ENCODE measurements at regions not wholly inside any gene's neighbourhood (a gene's known extent, or its start where the extent isn't known, plus 50 kb on each side); places are given as distances from the start of the nearest gene placed in this dataset.

DNA sequence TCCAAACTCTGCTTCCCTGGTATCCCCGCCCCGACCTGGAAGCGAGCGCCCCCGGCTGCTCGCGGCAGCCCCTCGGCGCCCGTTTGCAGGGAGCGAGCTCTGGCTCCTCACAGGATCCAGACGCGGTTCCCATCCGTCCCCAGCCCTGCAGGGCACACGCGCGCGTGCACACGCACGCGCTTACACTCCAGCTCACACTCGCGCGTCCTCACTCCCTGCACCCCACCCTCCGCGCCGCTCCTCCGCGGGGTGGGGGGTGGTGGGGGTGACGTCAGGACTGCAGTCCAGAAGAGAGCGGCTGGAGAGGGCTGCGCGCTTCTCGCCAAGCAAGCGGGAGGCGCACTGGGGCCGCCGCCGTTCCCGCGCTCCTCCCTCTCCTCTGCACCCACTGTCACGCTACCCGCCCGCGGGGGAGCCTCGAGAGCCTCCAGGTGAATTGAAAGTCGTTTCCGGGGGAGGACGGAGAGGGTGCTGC is 255.6 kb downstream of the OTUD1 start (continued):
- TF ChIP-seq, protein P1, sequence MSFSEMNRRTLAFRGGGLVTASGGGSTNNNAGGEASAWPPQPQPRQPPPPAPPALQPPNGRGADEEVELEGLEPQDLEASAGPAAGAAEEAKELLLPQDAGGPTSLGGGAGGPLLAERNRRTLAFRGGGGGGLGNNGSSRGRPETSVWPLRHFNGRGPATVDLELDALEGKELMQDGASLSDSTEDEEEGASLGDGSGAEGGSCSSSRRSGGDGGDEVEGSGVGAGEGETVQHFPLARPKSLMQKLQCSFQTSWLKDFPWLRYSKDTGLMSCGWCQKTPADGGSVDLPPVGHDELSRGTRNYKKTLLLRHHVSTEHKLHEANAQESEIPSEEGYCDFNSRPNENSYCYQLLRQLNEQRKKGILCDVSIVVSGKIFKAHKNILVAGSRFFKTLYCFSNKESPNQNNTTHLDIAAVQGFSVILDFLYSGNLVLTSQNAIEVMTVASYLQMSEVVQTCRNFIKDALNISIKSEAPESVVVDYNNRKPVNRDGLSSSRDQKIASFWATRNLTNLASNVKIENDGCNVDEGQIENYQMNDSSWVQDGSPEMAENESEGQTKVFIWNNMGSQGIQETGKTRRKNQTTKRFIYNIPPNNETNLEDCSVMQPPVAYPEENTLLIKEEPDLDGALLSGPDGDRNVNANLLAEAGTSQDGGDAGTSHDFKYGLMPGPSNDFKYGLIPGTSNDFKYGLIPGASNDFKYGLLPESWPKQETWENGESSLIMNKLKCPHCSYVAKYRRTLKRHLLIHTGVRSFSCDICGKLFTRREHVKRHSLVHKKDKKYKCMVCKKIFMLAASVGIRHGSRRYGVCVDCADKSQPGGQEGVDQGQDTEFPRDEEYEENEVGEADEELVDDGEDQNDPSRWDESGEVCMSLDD (tag by site-specific recombination; IDR thresholded peaks at IDR 0.05): peak; percentile 55; the same call in 1 of the 2 replicates
- TF ChIP-seq GLIS1 (tag by site-specific recombination; IDR thresholded peaks at IDR 0.05) (peak; percentile 75), ZNF658 (tag by site-specific recombination; IDR thresholded peaks at IDR 0.05) (no peak), ZNF530 (tag by site-specific recombination; IDR thresholded peaks at IDR 0.05; ENCODE audit: low read depth) (no peak), ZSCAN16 (tag by site-specific recombination; IDR thresholded peaks at IDR 0.05) (no peak)

- ChIA-PET POLR2A (no interaction called here), CTCF (no interaction called here)
- Histone ChIP-seq H3K9me3 (ENCODE audit: control insufficient read depth, insufficient read depth, low read depth, low read length) (no peaks in the 10 kb centered on the region), H3K4me1 (ENCODE audit: control insufficient read depth, insufficient read depth, low read length) (0 out of 2 replicates have a peak, but pooled peaks cover 2% of the 10 kb centered on the region), H3K27ac (ENCODE audit: extremely low read depth, low read depth, low read length) (no peak overlapping the region; the same call in 1 of the 2 replicates), H3K4me3 (ENCODE audit: low read depth, low read length) (peak overlapping the region; percentile 31), H3K36me3 (ENCODE audit: control insufficient read depth in 2 of 2, insufficient read depth in 1 of 2, low read length in 2 of 2) (no peaks in the 10 kb centered on the region)
- TF ChIP-seq GLIS1 (tag by site-specific recombination; IDR thresholded peaks at IDR 0.05) (peak; percentile 61), PRDM4 (tag by site-specific recombination; IDR thresholded peaks at IDR 0.05) (no peak), ZNF510 (tag by site-specific recombination; IDR thresholded peaks at IDR 0.05; ENCODE audit: insufficient replicate concordance) (no peak), ZFP69B (tag by site-specific recombination; IDR thresholded peaks at IDR 0.05) (no peak), GLIS2 (tag by site-specific recombination; IDR thresholded peaks at IDR 0.05) (peak; percentile 48), ZNF629 (tag by site-specific recombination; IDR thresholded peaks at IDR 0.05) (no peak)
Measured at GRCh38 chr10:23694921-23695824, 256.3 kb downstream of the OTUD1 start.

- Histone ChIP-seq H3K4me1 (ENCODE audit: control insufficient read depth, insufficient read depth, low read length) (0 out of 2 replicates have a peak, but pooled peaks cover 2% of the 10 kb centered on the region), H3K36me3 (ENCODE audit: control insufficient read depth in 2 of 2, insufficient read depth in 1 of 2, low read length in 2 of 2) (no peaks in the 10 kb centered on the region), H3K27ac (ENCODE audit: extremely low read depth, low read depth, low read length) (no peak overlapping the region), H3K9me3 (ENCODE audit: control insufficient read depth, insufficient read depth, low read depth, low read length) (no peaks in the 10 kb centered on the region), H3K4me3 (ENCODE audit: low read depth, low read length) (no peak overlapping the region)
- CTCF ChIA-PET: no interaction called here
- POLR2A ChIA-PET: no interaction called here
- TF ChIP-seq GLI2 (tag by site-specific recombination; IDR thresholded peaks at IDR 0.05; ENCODE audit: borderline replicate concordance, low read depth) (no peak), ZNF596 (tag by site-specific recombination; IDR thresholded peaks at IDR 0.05) (no peak), ZNF624 (tag by site-specific recombination; IDR thresholded peaks at IDR 0.05) (no peak), ZNF561 (tag by site-specific recombination; IDR thresholded peaks at IDR 0.05; ENCODE audit: borderline replicate concordance) (no peak)
- TF ChIP-seq, protein P2, sequence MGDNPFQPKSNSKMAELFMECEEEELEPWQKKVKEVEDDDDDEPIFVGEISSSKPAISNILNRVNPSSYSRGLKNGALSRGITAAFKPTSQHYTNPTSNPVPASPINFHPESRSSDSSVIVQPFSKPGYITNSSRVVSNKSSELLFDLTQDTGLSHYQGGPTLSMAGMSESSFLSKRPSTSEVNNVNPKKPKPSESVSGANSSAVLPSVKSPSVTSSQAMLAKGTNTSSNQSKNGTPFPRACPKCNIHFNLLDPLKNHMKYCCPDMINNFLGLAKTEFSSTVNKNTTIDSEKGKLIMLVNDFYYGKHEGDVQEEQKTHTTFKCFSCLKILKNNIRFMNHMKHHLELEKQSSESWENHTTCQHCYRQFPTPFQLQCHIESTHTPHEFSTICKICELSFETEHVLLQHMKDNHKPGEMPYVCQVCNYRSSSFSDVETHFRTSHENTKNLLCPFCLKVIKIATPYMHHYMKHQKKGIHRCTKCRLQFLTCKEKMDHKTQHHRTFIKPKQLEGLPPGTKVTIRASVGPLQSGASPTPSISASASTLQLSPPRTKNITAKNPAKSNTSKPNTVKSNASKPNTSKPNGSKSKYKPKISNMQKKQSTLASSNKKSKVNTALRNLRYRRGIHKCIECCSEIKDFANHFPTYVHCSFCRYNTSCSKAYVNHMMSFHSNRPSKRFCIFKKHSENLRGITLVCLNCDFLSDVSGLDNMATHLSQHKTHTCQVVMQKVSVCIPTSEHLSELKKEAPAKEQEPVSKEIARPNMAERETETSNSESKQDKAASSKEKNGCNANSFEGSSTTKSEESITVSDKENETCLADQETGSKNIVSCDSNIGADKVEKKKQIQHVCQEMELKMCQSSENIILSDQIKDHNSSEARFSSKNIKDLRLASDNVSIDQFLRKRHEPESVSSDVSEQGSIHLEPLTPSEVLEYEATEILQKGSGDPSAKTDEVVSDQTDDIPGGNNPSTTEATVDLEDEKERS (tag by site-specific recombination; IDR thresholded peaks at IDR 0.05): no peak
- TF ChIP-seq, protein P3, sequence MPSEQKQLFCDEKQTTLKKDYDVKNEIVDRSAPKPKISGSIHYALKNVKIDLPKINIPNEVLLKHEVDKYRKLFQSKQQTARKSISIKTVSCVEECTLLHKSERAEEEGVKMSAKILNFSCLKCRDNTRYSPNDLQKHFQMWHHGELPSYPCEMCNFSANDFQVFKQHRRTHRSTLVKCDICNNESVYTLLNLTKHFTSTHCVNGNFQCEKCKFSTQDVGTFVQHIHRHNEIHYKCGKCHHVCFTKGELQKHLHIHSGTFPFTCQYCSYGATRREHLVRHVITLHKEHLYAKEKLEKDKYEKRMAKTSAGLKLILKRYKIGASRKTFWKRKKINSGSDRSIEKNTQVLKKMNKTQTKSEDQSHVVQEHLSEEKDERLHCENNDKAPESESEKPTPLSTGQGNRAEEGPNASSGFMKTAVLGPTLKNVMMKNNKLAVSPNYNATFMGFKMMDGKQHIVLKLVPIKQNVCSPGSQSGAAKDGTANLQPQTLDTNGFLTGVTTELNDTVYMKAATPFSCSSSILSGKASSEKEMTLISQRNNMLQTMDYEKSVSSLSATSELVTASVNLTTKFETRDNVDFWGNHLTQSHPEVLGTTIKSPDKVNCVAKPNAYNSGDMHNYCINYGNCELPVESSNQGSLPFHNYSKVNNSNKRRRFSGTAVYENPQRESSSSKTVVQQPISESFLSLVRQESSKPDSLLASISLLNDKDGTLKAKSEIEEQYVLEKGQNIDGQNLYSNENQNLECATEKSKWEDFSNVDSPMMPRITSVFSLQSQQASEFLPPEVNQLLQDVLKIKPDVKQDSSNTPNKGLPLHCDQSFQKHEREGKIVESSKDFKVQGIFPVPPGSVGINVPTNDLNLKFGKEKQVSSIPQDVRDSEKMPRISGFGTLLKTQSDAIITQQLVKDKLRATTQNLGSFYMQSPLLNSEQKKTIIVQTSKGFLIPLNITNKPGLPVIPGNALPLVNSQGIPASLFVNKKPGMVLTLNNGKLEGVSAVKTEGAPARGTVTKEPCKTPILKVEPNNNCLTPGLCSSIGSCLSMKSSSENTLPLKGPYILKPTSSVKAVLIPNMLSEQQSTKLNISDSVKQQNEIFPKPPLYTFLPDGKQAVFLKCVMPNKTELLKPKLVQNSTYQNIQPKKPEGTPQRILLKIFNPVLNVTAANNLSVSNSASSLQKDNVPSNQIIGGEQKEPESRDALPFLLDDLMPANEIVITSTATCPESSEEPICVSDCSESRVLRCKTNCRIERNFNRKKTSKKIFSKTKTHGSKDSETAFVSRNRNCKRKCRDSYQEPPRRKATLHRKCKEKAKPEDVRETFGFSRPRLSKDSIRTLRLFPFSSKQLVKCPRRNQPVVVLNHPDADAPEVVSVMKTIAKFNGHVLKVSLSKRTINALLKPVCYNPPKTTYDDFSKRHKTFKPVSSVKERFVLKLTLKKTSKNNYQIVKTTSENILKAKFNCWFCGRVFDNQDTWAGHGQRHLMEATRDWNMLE (tag by site-specific recombination; conservative IDR thresholded peaks at IDR 0.05; ENCODE audit: low read depth): no peak
Measured at GRCh38 chr10:23695825-23696420, 257.0 kb downstream of the OTUD1 start.

Measured in HEK293 (cell line).